H9 (cell line): ENCODE measurements at regions not wholly inside any gene's neighbourhood (a gene's known extent, or its start where the extent isn't known, plus 50 kb on each side); places are given as distances from the start of the nearest gene placed in this dataset.

Source experiments
- DNase-seq: peaks from one replicate; pipeline ENCODE4 v3.0.0-alpha.2; 2017
- H2AFZ ChIP-seq: one replicate; pipeline ENCODE4 v1.6.1; 2013; ENCODE audit warnings: mild to moderate bottlenecking, low read length, control low read depth, moderate library complexity
- H2AK5ac ChIP-seq: 2 replicates; pipeline ENCODE4 v1.6.1; 2013; ENCODE audit warnings: low read length, control low read depth, mixed read lengths; ENCODE audit not compliant: insufficient read length
- H2BK120ac ChIP-seq: one replicate; pipeline ENCODE4 v1.6.1; 2013; ENCODE audit warnings: low read depth, mild to moderate bottlenecking, low read length, control low read depth, inconsistent platforms; ENCODE audit not compliant: poor library complexity, severe bottlenecking
- H2BK12ac ChIP-seq: 2 replicates; pipeline ENCODE4 v1.6.1; 2013; ENCODE audit warnings: low read length, control low read depth, mixed read lengths, low read depth; ENCODE audit not compliant: insufficient read length
- H2BK15ac ChIP-seq: 2 replicates; pipeline ENCODE4 v1.6.1; 2013; ENCODE audit warnings: low read depth, low read length, control low read depth
- H2BK20ac ChIP-seq: one replicate; pipeline ENCODE4 v1.6.1; 2013; ENCODE audit warnings: low read depth, mild to moderate bottlenecking, low read length, control low read depth, inconsistent platforms; ENCODE audit not compliant: poor library complexity, severe bottlenecking
- H2BK5ac ChIP-seq: 2 replicates; pipeline ENCODE4 v1.6.1; 2013; ENCODE audit warnings: low read length, control low read depth, mixed read lengths; ENCODE audit not compliant: insufficient read length
- H3K14ac ChIP-seq: 2 replicates; pipeline ENCODE4 v1.6.1; 2013; ENCODE audit warnings: low read length, control low read depth; ENCODE audit not compliant: insufficient read depth
- H3K18ac ChIP-seq: 2 replicates; pipeline ENCODE4 v1.6.1; 2013; ENCODE audit warnings: low read depth, mild to moderate bottlenecking, mixed read lengths, low read length, control low read depth; ENCODE audit not compliant: insufficient read length
- H3K23ac ChIP-seq: 2 replicates; pipeline ENCODE4 v1.6.1; 2013; ENCODE audit warnings: low read length, control low read depth, mixed read lengths, low read depth; ENCODE audit not compliant: insufficient read length
- H3K23me2 ChIP-seq: 2 replicates; pipeline ENCODE4 v1.6.1; 2013; ENCODE audit warnings: low read depth, mild to moderate bottlenecking, mixed read lengths, low read length, control low read depth; ENCODE audit not compliant: insufficient read length, poor library complexity, severe bottlenecking
- H3K27ac ChIP-seq: 2 replicates; pipeline ENCODE4 v1.5.1; 2013; ENCODE audit warnings: low read length, control low read depth, mixed read lengths, low read depth; ENCODE audit not compliant: insufficient read length
- H3K27me3 ChIP-seq: 2 replicates; pipeline ENCODE4 v1.6.1; 2013; ENCODE audit warnings: low read length, control low read depth, inconsistent platforms; ENCODE audit not compliant: insufficient read depth
- H3K4ac ChIP-seq: 2 replicates; pipeline ENCODE4 v1.6.1; 2013; ENCODE audit warnings: low read depth, mild to moderate bottlenecking, control low read depth, inconsistent platforms, low read length, moderate library complexity
- H3K4me1 ChIP-seq: 2 replicates; pipeline ENCODE4 v1.6.1; 2013; ENCODE audit warnings: low read length, control low read depth, inconsistent platforms; ENCODE audit not compliant: insufficient read depth
- H3K4me2 ChIP-seq: 2 replicates; pipeline ENCODE4 v1.6.1; 2013; ENCODE audit warnings: low read length, control low read depth, mixed read lengths; ENCODE audit not compliant: insufficient read length, insufficient read depth
- H3K56ac ChIP-seq: 2 replicates; pipeline ENCODE4 v1.6.1; 2013; ENCODE audit warnings: low read depth, mild to moderate bottlenecking, mixed read lengths, low read length, control low read depth; ENCODE audit not compliant: insufficient read length
- H3K79me1 ChIP-seq: 2 replicates; pipeline ENCODE4 v1.6.1; 2013; ENCODE audit warnings: low read depth, mild to moderate bottlenecking, moderate library complexity, low read length, control low read depth, inconsistent platforms; ENCODE audit not compliant: insufficient read depth, poor library complexity, severe bottlenecking
- H3K79me2 ChIP-seq: 2 replicates; pipeline ENCODE4 v1.6.1; 2013; ENCODE audit warnings: low read length, control low read depth, inconsistent platforms; ENCODE audit not compliant: insufficient read depth
- H3K9ac ChIP-seq: 2 replicates; pipeline ENCODE4 v1.6.1; 2013; ENCODE audit warnings: low read length, control low read depth, mixed read lengths; ENCODE audit not compliant: insufficient read length; ENCODE audit errors: extremely low read depth
- H3K9me3 ChIP-seq: one replicate; pipeline ENCODE4 v1.6.1; 2013; ENCODE audit warnings: low read depth, low read length, inconsistent platforms; ENCODE audit not compliant: control insufficient read depth
- H3T11ph ChIP-seq: one replicate; pipeline ENCODE4 v1.6.1; 2013; ENCODE audit warnings: mild to moderate bottlenecking, low read length, control low read depth, inconsistent platforms
- H4K20me1 ChIP-seq: one replicate; pipeline ENCODE4 v1.6.1; 2013; ENCODE audit not compliant: control insufficient read depth, insufficient read length, insufficient read depth
- H4K5ac ChIP-seq: 2 replicates; pipeline ENCODE4 v1.6.1; 2013; ENCODE audit warnings: low read depth, mild to moderate bottlenecking, mixed read lengths, low read length, control low read depth; ENCODE audit not compliant: insufficient read length
- H4K8ac ChIP-seq: replicated peaks from 2 replicates; pipeline ENCODE4 v1.6.1; 2013; ENCODE audit warnings: low read length, control low read depth, mixed read lengths, low read depth; ENCODE audit not compliant: insufficient read length
- H4K91ac ChIP-seq: 2 replicates; pipeline ENCODE4 v1.6.1; 2013; ENCODE audit warnings: low read depth, mild to moderate bottlenecking, moderate library complexity, mixed read lengths, low read length, control low read depth; ENCODE audit not compliant: insufficient read length
- H3K27ac Mint-ChIP-seq, 3 experiments: 2 replicates in 2 of 3; 3 replicates in 1 of 3; pipeline ENCODE4 v1.8.0; 2020 to 2021; ENCODE audit warnings: mixed read lengths in 3 of 3, mild to moderate bottlenecking in 1 of 3, moderate library complexity in 1 of 3
- H3K27me3 Mint-ChIP-seq: 2 replicates; pipeline ENCODE4 v1.8.0; 2021; ENCODE audit warnings: low read depth, mild to moderate bottlenecking, moderate library complexity, mixed read lengths
- H3K36me3 Mint-ChIP-seq, 3 experiments: 2 replicates in 2 of 3; 3 replicates in 1 of 3; pipeline ENCODE4 v1.8.0; 2020 to 2021; ENCODE audit warnings: low read depth in 3 of 3, mixed read lengths in 3 of 3; ENCODE audit not compliant: insufficient read depth in 1 of 3
- H3K4me1 Mint-ChIP-seq, 2 experiments: 2 replicates each; pipeline ENCODE4 v1.8.0; 2020; ENCODE audit warnings: mixed read lengths in 2 of 2
- H3K4me3 Mint-ChIP-seq, 2 experiments: 2 replicates in 1 of 2; 3 replicates in 1 of 2; pipeline ENCODE4 v1.8.0; 2020 to 2021; ENCODE audit warnings: mild to moderate bottlenecking in 2 of 2, mixed read lengths in 2 of 2, moderate library complexity in 1 of 2
- H3K9me3 Mint-ChIP-seq, 2 experiments: 2 replicates in 1 of 2; 3 replicates in 1 of 2; pipeline ENCODE4 v1.8.0; 2020; ENCODE audit warnings: mild to moderate bottlenecking in 2 of 2, mixed read lengths in 2 of 2, moderate library complexity in 1 of 2
- CTCF ChIP-seq: fragments of 200-600 bp; sonication (generic); conservative IDR thresholded peaks from 3 replicates; pipeline ENCODE4 v1.8.0; 2021; ENCODE audit warnings: antibody characterized with exemption, mild to moderate bottlenecking
- WGBS: extraction: QIAGEN DNeasy Blood & Tissue Kit; methylation state at CpG from one replicate; pipeline ENCODE4 v1.1.7; 2013; ENCODE audit warnings: missing lambda C conversion rate, low lambda C conversion rate, mixed read lengths; ENCODE audit not compliant: insufficient read length; ENCODE audit errors: extremely low coverage; 5-methylcytosine and 5-hydroxymethylcytosine counted together

- H3K9ac ChIP-seq: no peak overlapping the region
- H3K79me2 ChIP-seq: no peaks in the 10 kb centered on the region
- H3K4ac ChIP-seq: no peak overlapping the region
- H4K20me1 ChIP-seq: no peaks in the 10 kb centered on the region
- H3K23me2 ChIP-seq: no peaks in the 10 kb centered on the region
- no CpG with 5 or more reads among the region's 11 CpGs for WGBS
- H3K27me3 Mint-ChIP-seq: peaks cover 4% of the 10 kb centered on the region
- H3K27me3 ChIP-seq: no peaks in the 10 kb centered on the region
- no peak overlapping the region for H2BK12ac ChIP-seq
- no peak overlapping the region for H3K23ac ChIP-seq
- H3K18ac ChIP-seq: no peak overlapping the region
- peaks cover 37 to 47% of the 10 kb centered on the region in 2 experiments for H3K4me1 Mint-ChIP-seq
- H3K14ac ChIP-seq: no peak overlapping the region
- no peak overlapping the region for H2BK15ac ChIP-seq
- H2AFZ ChIP-seq: no peak overlapping the region
- no peaks in the 10 kb centered on the region; a peak in 1 of 5 replicates for H3K9me3 Mint-ChIP-seq
- H4K8ac ChIP-seq: no peak overlapping the region
- no peaks in the 10 kb centered on the region for H3K4me1 ChIP-seq
- no peak overlapping the region for H3K4me3 Mint-ChIP-seq
- no peak overlapping the region for H3K56ac ChIP-seq
- H3K4me2 ChIP-seq: no peak overlapping the region
- no peaks in the 10 kb centered on the region for H3K79me1 ChIP-seq
- TF ChIP-seq CTCF: no peak
- H4K91ac ChIP-seq: no peak overlapping the region
- H4K5ac ChIP-seq: no peak overlapping the region
- no peak overlapping the region for H2AK5ac ChIP-seq
- H2BK20ac ChIP-seq: no peak overlapping the region
- no peak overlapping the region for H2BK5ac ChIP-seq
- no peak overlapping the region for H3K27ac ChIP-seq
- no peak overlapping the region for H2BK120ac ChIP-seq
- H3K36me3 Mint-ChIP-seq: 0 out of 7 replicates have a peak, but pooled peaks cover 0 to 4% (median 0%) of the 10 kb centered on the region in 3 experiments
- DNase-seq: no peak
- no peaks in the 10 kb centered on the region for H3K9me3 ChIP-seq
- no peak overlapping the region for H3K27ac Mint-ChIP-seq
- no peak overlapping the region for H3T11ph ChIP-seq
Measured at GRCh38 chr5:141778206-141778605, 96.2 kb upstream of the ARAP3 start.
